Endodermal cell (in vitro differentiated cells): ENCODE measurements at regions not wholly inside any gene's neighbourhood (a gene's known extent, or its start where the extent isn't known, plus 50 kb on each side); places are given as distances from the start of the nearest gene placed in this dataset.

Experiments
- DNase-seq: peaks from one replicate; pipeline ENCODE4 v3.0.0-alpha.2; 2017
- H3K27ac ChIP-seq: 2 replicates; pipeline ENCODE4 v1.5.1; 2013; ENCODE audit warnings: mild to moderate bottlenecking, low read depth, low read length, moderate library complexity
- H3K27me3 ChIP-seq: 2 replicates; pipeline ENCODE4 v1.6.1; 2013; ENCODE audit warnings: mild to moderate bottlenecking, low read length, moderate library complexity; ENCODE audit not compliant: insufficient read depth, control insufficient read depth, poor library complexity, severe bottlenecking
- H3K36me3 ChIP-seq: 2 replicates; pipeline ENCODE4 v1.7.0; 2013; ENCODE audit warnings: mild to moderate bottlenecking, low read length, moderate library complexity; ENCODE audit not compliant: control insufficient read depth, insufficient read depth
- H3K4me1 ChIP-seq: one replicate; pipeline ENCODE4 v1.7.0; 2013; ENCODE audit warnings: low read length; ENCODE audit not compliant: control insufficient read depth, insufficient read depth
- H3K4me3 ChIP-seq: 2 replicates; pipeline ENCODE4 v1.5.1; 2013; ENCODE audit warnings: mild to moderate bottlenecking, low read length, moderate library complexity
- H3K9ac ChIP-seq: 2 replicates; pipeline ENCODE4 v1.6.1; 2013; ENCODE audit warnings: mild to moderate bottlenecking, low read length, moderate library complexity; ENCODE audit not compliant: poor library complexity, severe bottlenecking; ENCODE audit errors: extremely low read depth
- H3K9me3 ChIP-seq: 2 replicates; pipeline ENCODE4 v1.6.1; 2013; ENCODE audit warnings: mild to moderate bottlenecking, low read length, moderate library complexity; ENCODE audit not compliant: control insufficient read depth
- H3K27ac Mint-ChIP-seq: 2 replicates; pipeline ENCODE4 v1.8.0; 2020; ENCODE audit warnings: mixed read lengths
- H3K27me3 Mint-ChIP-seq: 2 replicates; pipeline ENCODE4 v1.8.0; 2021; ENCODE audit warnings: mild to moderate bottlenecking, mixed read lengths; ENCODE audit not compliant: insufficient read depth
- H3K36me3 Mint-ChIP-seq: 2 replicates; pipeline ENCODE4 v1.8.0; 2020; ENCODE audit warnings: low read depth, mixed read lengths
- H3K4me1 Mint-ChIP-seq: 2 replicates; pipeline ENCODE4 v1.8.0; 2020; ENCODE audit warnings: mixed read lengths
- H3K4me3 Mint-ChIP-seq: 2 replicates; pipeline ENCODE4 v1.8.0; 2020; ENCODE audit warnings: mild to moderate bottlenecking, moderate library complexity, mixed read lengths
- H3K9me3 Mint-ChIP-seq: 2 replicates; pipeline ENCODE4 v1.8.0; 2020; ENCODE audit warnings: mild to moderate bottlenecking, mixed read lengths
- CTCF ChIP-seq: fragments of 200-600 bp; sonication (generic); conservative IDR thresholded peaks from 2 replicates; pipeline ENCODE4 v1.5.0; 2021; ENCODE audit warnings: antibody characterized with exemption, mild to moderate bottlenecking
- WGBS, 2 experiments: methylation state at CpG; one replicate each; pipeline versions ENCODE4 v1.1.5 to v1.1.7; 2013; ENCODE audit warnings: missing lambda C conversion rate in 2 of 2, mixed read lengths in 1 of 2; ENCODE audit not compliant: insufficient coverage in 1 of 2, insufficient read length in 1 of 2; 5-methylcytosine and 5-hydroxymethylcytosine counted together

- Mint-ChIP-seq H3K4me1 (peaks cover 10% of the 10 kb centered on the region), H3K27me3 (no peaks in the 10 kb centered on the region), H3K9me3 (no peaks in the 10 kb centered on the region), H3K36me3 (no peaks in the 10 kb centered on the region), H3K4me3 (no peak overlapping the region), H3K27ac (no peak overlapping the region)
- no peak overlapping the region for H3K27ac ChIP-seq
- peak; percentile 50 for TF ChIP-seq CTCF
- 93 to 95% methylated on average over 16 of the region's 16 CpGs for WGBS, 2 experiments
- H3K36me3 ChIP-seq = no peaks in the 10 kb centered on the region
- H3K4me3 ChIP-seq = no peak overlapping the region
- no peaks in the 10 kb centered on the region for H3K27me3 ChIP-seq
- no peak for DNase-seq
- no peak overlapping the region for H3K9ac ChIP-seq
- H3K4me1 ChIP-seq = peaks cover 2% of the 10 kb centered on the region
- H3K9me3 ChIP-seq = no peaks in the 10 kb centered on the region
These were observed 119.0 kb upstream of the RPS6KA2 start for GRCh38 chr6:166745801-166746668.

GRCh38 chr6:166744223-166745134 is 117.4 kb upstream of the RPS6KA2 start:
- Histone ChIP-seq H3K4me3 (no peak overlapping the region), H3K27ac (no peak overlapping the region), H3K9ac (no peak overlapping the region), H3K4me1 (no peaks in the 10 kb centered on the region), H3K36me3 (no peaks in the 10 kb centered on the region), H3K27me3 (no peaks in the 10 kb centered on the region), H3K9me3 (no peaks in the 10 kb centered on the region)
- peak; percentile 26 for TF ChIP-seq CTCF
- no peaks in the 10 kb centered on the region for H3K9me3 Mint-ChIP-seq
- no peaks in the 10 kb centered on the region for H3K36me3 Mint-ChIP-seq
- DNase-seq = peak; percentile 71
- H3K27me3 Mint-ChIP-seq = no peaks in the 10 kb centered on the region
- 95 to 97% methylated on average over 19 to 33 of the region's 33 CpGs for WGBS, 2 experiments
- H3K4me3 Mint-ChIP-seq = no peak overlapping the region
- H3K4me1 Mint-ChIP-seq = no peaks in the 10 kb centered on the region
- no peak overlapping the region for H3K27ac Mint-ChIP-seq

- H3K27me3 ChIP-seq = no peaks in the 10 kb centered on the region
- H3K27me3 Mint-ChIP-seq = no peaks in the 10 kb centered on the region
- no peak for TF ChIP-seq CTCF
- no peaks in the 10 kb centered on the region for H3K36me3 Mint-ChIP-seq
- H3K36me3 ChIP-seq = no peaks in the 10 kb centered on the region
- H3K9ac ChIP-seq = no peak overlapping the region
- H3K4me1 ChIP-seq = no peaks in the 10 kb centered on the region
- H3K4me3 ChIP-seq = no peak overlapping the region
- H3K27ac ChIP-seq = no peak overlapping the region
- 93% methylated on average over 20 to 21 of the region's 21 CpGs for WGBS, 2 experiments
- peak overlapping the region; percentile 39 for H3K27ac Mint-ChIP-seq
- no peaks in the 10 kb centered on the region for H3K4me1 Mint-ChIP-seq
- H3K9me3 Mint-ChIP-seq = no peaks in the 10 kb centered on the region
- H3K4me3 Mint-ChIP-seq = no peak overlapping the region
- no peaks in the 10 kb centered on the region for H3K9me3 ChIP-seq
- peak; percentile 27 for DNase-seq
These were observed 116.6 kb upstream of the RPS6KA2 start for GRCh38 chr6:166743406-166744222.
